ENCODE measurements at regions not wholly inside any gene's neighbourhood (a gene's known extent, or its start where the extent isn't known, plus 50 kb on each side); places are given as distances from the start of the nearest gene placed in this dataset.

- peak; percentile 63 for DNase-seq (ENCODE audit: low read depth)
- TF ChIP-seq CTCF (IDR thresholded peaks at IDR 0.05; ENCODE audit: insufficient read depth, low read length, poor library complexity, severe bottlenecking) = no peak
- Histone ChIP-seq H3K36me3 (ENCODE audit: control insufficient read depth, insufficient read depth, low read length) (no peaks in the 10 kb centered on the region), H3K27me3 (ENCODE audit: control insufficient read depth, insufficient read depth, low read length) (no peaks in the 10 kb centered on the region), H3K4me3 (ENCODE audit: low read depth, low read length) (no peak overlapping the region)
These were observed 127.6 kb upstream of the CYLC2 start for GRCh38 chr9:102867488-102867887.

GRCh38 chr9:102862478-102862877 is 132.7 kb upstream of the CYLC2 start:
- TF ChIP-seq CTCF (IDR thresholded peaks at IDR 0.05; ENCODE audit: insufficient read depth, low read length, poor library complexity, severe bottlenecking) = no peak
- Histone ChIP-seq H3K36me3 (ENCODE audit: control insufficient read depth, insufficient read depth, low read length) (no peaks in the 10 kb centered on the region), H3K4me3 (ENCODE audit: low read depth, low read length) (no peak overlapping the region), H3K27me3 (ENCODE audit: control insufficient read depth, insufficient read depth, low read length) (no peaks in the 10 kb centered on the region)
- DNase-seq (ENCODE audit: low read depth) = no peak

- no peak for TF ChIP-seq CTCF (IDR thresholded peaks at IDR 0.05; ENCODE audit: insufficient read depth, low read length, poor library complexity, severe bottlenecking)
- Histone ChIP-seq H3K27me3 (ENCODE audit: control insufficient read depth, insufficient read depth, low read length) (no peaks in the 10 kb centered on the region), H3K36me3 (ENCODE audit: control insufficient read depth, insufficient read depth, low read length) (no peaks in the 10 kb centered on the region), H3K4me3 (ENCODE audit: low read depth, low read length) (no peak overlapping the region)
- DNase-seq (ENCODE audit: low read depth) = no peak
These were observed 139.5 kb upstream of the CYLC2 start for GRCh38 chr9:102855641-102856040.

GRCh38 chr9:102845827-102846371 is 149.2 kb upstream of the CYLC2 start:
- Histone ChIP-seq H3K4me3 (ENCODE audit: low read depth, low read length) (no peak overlapping the region), H3K27me3 (ENCODE audit: control insufficient read depth, insufficient read depth, low read length) (no peaks in the 10 kb centered on the region), H3K36me3 (ENCODE audit: control insufficient read depth, insufficient read depth, low read length) (no peaks in the 10 kb centered on the region)
- DNase-seq (ENCODE audit: low read depth) = no peak
- no peak for TF ChIP-seq CTCF (IDR thresholded peaks at IDR 0.05; ENCODE audit: insufficient read depth, low read length, poor library complexity, severe bottlenecking)

GRCh38 chr9:102844716-102845115 is 150.4 kb upstream of the CYLC2 start:
- no peak for TF ChIP-seq CTCF (IDR thresholded peaks at IDR 0.05; ENCODE audit: insufficient read depth, low read length, poor library complexity, severe bottlenecking)
- Histone ChIP-seq H3K27me3 (ENCODE audit: control insufficient read depth, insufficient read depth, low read length) (no peaks in the 10 kb centered on the region), H3K4me3 (ENCODE audit: low read depth, low read length) (no peak overlapping the region), H3K36me3 (ENCODE audit: control insufficient read depth, insufficient read depth, low read length) (no peaks in the 10 kb centered on the region)
- no peak for DNase-seq (ENCODE audit: low read depth)

GRCh38 chr9:102842423-102842822 is 152.7 kb upstream of the CYLC2 start:
- DNase-seq (ENCODE audit: low read depth) = no peak
- no peak overlapping the region for H3K4me3 ChIP-seq (ENCODE audit: low read depth, low read length)
- no peak for TF ChIP-seq CTCF (IDR thresholded peaks at IDR 0.05; ENCODE audit: insufficient read depth, low read length, poor library complexity, severe bottlenecking)
- no peaks in the 10 kb centered on the region for H3K27me3 ChIP-seq (ENCODE audit: control insufficient read depth, insufficient read depth, low read length)
- H3K36me3 ChIP-seq (ENCODE audit: control insufficient read depth, insufficient read depth, low read length) = no peaks in the 10 kb centered on the region

All from kidney epithelial cell (primary cell).